Esophagus squamous epithelium (tissue), 4 donors: ENCODE measurements at regions not wholly inside any gene's neighbourhood (a gene's known extent, or its start where the extent isn't known, plus 50 kb on each side); places are given as distances from the start of the nearest gene placed in this dataset.

Experiments
- CTCF ChIP-seq, 6 experiments: fragments of 450-650 bp in 4 of 6; fragments of 200-600 bp in 2 of 6; sonication (generic) in 2 of 6; IDR thresholded peaks; one replicate each; pipeline ENCODE4 v1.5.1; 2016 to 2019; ENCODE audit warnings: antibody characterized with exemption in 6 of 6, mild to moderate bottlenecking in 4 of 6, moderate library complexity in 4 of 6
- POLR2A ChIP-seq, 4 donors: fragments of 450-650 bp; IDR thresholded peaks; one replicate each; pipeline ENCODE4 v1.6.1; 2017; ENCODE audit warnings: antibody characterized with exemption in 4 of 4, mild to moderate bottlenecking in 4 of 4, moderate library complexity in 3 of 4

GRCh38 chr4:110897784-110898183, 274.9 kb upstream of the PITX2 start:
- no peak for TF ChIP-seq CTCF (IDR thresholded peaks at IDR 0.05)
- no peak for TF ChIP-seq POLR2A (IDR thresholded peaks at IDR 0.05)
